Kidney glomerular epithelial cell (primary cell): ENCODE measurements at regions not wholly inside any gene's neighbourhood (a gene's known extent, or its start where the extent isn't known, plus 50 kb on each side); places are given as distances from the start of the nearest gene placed in this dataset.
"Not testable (repeated sequence)": the region's sequence is repeated elsewhere in the genome, so short reads cannot be mapped to it uniquely, and the experiment has no call there.

ENCODE experiments used
- DNase-seq: peaks from one replicate; lab custom pipeline; 2025; lab: John Stamatoyannopoulos, UW

- no peak for DNase-seq
Observed at GRCh38 chr6:135555550-135555949, 58.0 kb upstream of the AHI1 start.

- no peak for DNase-seq
Observed at GRCh38 chr6:135557582-135557981, 60.0 kb upstream of the AHI1 start.

GRCh38 chr6:135565605-135566004, 68.1 kb upstream of the AHI1 start:
- DNase-seq = not testable (repeated sequence)

GRCh38 chr6:135566311-135567068, 69.0 kb upstream of the AHI1 start:
- DNase-seq = no peak

- no peak for DNase-seq
Observed at GRCh38 chr6:135567375-135568083, 70.0 kb upstream of the AHI1 start.

- DNase-seq = peak; percentile 77
Observed at GRCh38 chr6:135568379-135568778, 70.8 kb upstream of the AHI1 start.

- no peak for DNase-seq
Observed at GRCh38 chr6:135572051-135572450, 74.5 kb upstream of the AHI1 start.

GRCh38 chr6:135575629-135576028, 78.1 kb upstream of the AHI1 start:
- DNase-seq = no peak

- DNase-seq = no peak
Observed at GRCh38 chr6:135576055-135576454, 78.5 kb upstream of the AHI1 start.

GRCh38 chr6:135577059-135577538, 79.6 kb upstream of the AHI1 start:
- DNase-seq = no peak

GRCh38 chr6:135578976-135579375, 81.4 kb upstream of the AHI1 start:
- no peak for DNase-seq

- DNase-seq = no peak
Observed at GRCh38 chr6:135581211-135581610, 83.7 kb upstream of the AHI1 start.

GRCh38 chr6:135583256-135583761, 85.8 kb upstream of the AHI1 start:
- no peak for DNase-seq

GRCh38 chr6:135586388-135586787, 88.8 kb upstream of the AHI1 start:
- DNase-seq = no peak

- no peak for DNase-seq
Observed at GRCh38 chr6:135586844-135587243, 89.3 kb upstream of the AHI1 start.

GRCh38 chr6:135592276-135592675, 94.7 kb upstream of the AHI1 start:
- DNase-seq = no peak

GRCh38 chr6:135594000-135594399, 96.5 kb upstream of the AHI1 start:
- no peak for DNase-seq

GRCh38 chr6:135600086-135600702, 102.7 kb upstream of the AHI1 start:
- no peak for DNase-seq

- DNase-seq = no peak
Observed at GRCh38 chr6:135600931-135601330, 103.4 kb upstream of the AHI1 start.

- no peak for DNase-seq
Observed at GRCh38 chr6:135601857-135602256, 104.3 kb upstream of the AHI1 start.

GRCh38 chr6:135603249-135603648, 105.7 kb upstream of the AHI1 start:
- DNase-seq = no peak

GRCh38 chr6:135604035-135604860, 106.7 kb upstream of the AHI1 start:
- no peak for DNase-seq
